PFSK-1 (cell line): ENCODE measurements at regions not wholly inside any gene's neighbourhood (a gene's known extent, or its start where the extent isn't known, plus 50 kb on each side); places are given as distances from the start of the nearest gene placed in this dataset.

Experiments used
- FOXP2 ChIP-seq: optimal IDR thresholded peaks from 2 replicates; pipeline ENCODE3; 2011; ENCODE audit warnings: borderline replicate concordance, control low read depth, inconsistent platforms; ENCODE audit not compliant: insufficient read depth; ENCODE audit errors: extremely low read length, extremely low read depth
- POLR2AphosphoS5 ChIP-seq: IDR thresholded peaks from 2 replicates; pipeline ENCODE4 v1.6.1; 2012; ENCODE audit warnings: low read depth, mild to moderate bottlenecking, control low read depth, low read length, moderate library complexity
- SIN3A ChIP-seq: IDR thresholded peaks from 2 replicates; pipeline ENCODE4 v1.6.1; 2012; ENCODE audit warnings: mild to moderate bottlenecking, low read length, moderate library complexity, borderline replicate concordance; ENCODE audit not compliant: insufficient read depth
- TAF1 ChIP-seq: IDR thresholded peaks from 2 replicates; pipeline ENCODE4 v1.6.1; 2012; ENCODE audit warnings: low read length, control low read depth, borderline replicate concordance; ENCODE audit not compliant: insufficient read depth
- TF ChIP-seq, protein P1 (sequence below), 2 experiments: IDR thresholded peaks; 2 replicates each; pipeline versions ENCODE4 v1.6.1 to v1.8.0; 2011 to 2012; ENCODE audit warnings: low read depth in 2 of 2, low read length in 2 of 2, control low read depth in 1 of 2, inconsistent platforms in 1 of 2, mild to moderate bottlenecking in 1 of 2, moderate library complexity in 1 of 2; ENCODE audit not compliant: insufficient read depth in 1 of 2

DNA sequence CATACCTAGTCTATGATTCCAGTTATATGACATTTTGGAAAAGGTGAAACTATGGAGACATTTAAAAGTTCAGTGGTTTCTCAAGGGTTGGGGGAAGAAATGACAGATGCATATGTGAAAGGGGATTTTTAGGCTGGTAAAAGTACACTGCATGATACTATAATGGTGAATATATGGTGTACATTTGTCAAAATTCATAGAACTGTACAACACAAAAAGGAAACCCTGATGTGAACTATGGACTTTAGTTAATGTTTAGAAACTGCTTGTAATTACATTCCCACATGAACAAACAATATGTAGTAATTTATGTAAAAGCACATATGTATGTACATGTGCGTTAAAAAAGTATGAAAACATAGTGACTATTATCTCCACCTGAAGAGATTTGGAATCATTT is 907.3 kb upstream of the CITED2 start:
- TF ChIP-seq FOXP2, result no peak

DNA sequence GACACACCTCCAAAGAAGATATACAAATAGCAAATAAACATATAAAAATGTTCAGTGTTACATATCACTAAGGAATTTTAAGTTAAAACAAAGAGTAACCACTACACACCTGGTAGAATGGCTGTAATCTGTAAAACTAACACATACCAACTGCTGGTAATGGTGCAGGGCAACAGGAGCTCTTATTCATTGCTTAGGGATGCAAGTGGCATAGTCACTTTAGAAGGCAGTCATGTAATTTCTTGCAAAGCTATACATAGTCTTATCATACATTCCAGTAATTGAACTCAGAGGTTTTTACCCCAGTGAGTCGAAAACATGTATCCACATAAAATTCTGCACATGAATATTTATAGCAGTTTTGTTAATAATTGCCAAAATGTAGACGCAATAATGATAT is 906.8 kb upstream of the CITED2 start:
- no peak for TF ChIP-seq SIN3A
- TF ChIP-seq TAF1, result no peak
- no peak for TF ChIP-seq FOXP2
- TF ChIP-seq POLR2AphosphoS5, result no peak
- TF ChIP-seq, protein P1, sequence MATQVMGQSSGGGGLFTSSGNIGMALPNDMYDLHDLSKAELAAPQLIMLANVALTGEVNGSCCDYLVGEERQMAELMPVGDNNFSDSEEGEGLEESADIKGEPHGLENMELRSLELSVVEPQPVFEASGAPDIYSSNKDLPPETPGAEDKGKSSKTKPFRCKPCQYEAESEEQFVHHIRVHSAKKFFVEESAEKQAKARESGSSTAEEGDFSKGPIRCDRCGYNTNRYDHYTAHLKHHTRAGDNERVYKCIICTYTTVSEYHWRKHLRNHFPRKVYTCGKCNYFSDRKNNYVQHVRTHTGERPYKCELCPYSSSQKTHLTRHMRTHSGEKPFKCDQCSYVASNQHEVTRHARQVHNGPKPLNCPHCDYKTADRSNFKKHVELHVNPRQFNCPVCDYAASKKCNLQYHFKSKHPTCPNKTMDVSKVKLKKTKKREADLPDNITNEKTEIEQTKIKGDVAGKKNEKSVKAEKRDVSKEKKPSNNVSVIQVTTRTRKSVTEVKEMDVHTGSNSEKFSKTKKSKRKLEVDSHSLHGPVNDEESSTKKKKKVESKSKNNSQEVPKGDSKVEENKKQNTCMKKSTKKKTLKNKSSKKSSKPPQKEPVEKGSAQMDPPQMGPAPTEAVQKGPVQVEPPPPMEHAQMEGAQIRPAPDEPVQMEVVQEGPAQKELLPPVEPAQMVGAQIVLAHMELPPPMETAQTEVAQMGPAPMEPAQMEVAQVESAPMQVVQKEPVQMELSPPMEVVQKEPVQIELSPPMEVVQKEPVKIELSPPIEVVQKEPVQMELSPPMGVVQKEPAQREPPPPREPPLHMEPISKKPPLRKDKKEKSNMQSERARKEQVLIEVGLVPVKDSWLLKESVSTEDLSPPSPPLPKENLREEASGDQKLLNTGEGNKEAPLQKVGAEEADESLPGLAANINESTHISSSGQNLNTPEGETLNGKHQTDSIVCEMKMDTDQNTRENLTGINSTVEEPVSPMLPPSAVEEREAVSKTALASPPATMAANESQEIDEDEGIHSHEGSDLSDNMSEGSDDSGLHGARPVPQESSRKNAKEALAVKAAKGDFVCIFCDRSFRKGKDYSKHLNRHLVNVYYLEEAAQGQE (IDR thresholded peaks at IDR 0.05; ENCODE audit: insufficient read depth in 1 of 2, low read depth in 2 of 2, low read length in 2 of 2), result no peak

DNA sequence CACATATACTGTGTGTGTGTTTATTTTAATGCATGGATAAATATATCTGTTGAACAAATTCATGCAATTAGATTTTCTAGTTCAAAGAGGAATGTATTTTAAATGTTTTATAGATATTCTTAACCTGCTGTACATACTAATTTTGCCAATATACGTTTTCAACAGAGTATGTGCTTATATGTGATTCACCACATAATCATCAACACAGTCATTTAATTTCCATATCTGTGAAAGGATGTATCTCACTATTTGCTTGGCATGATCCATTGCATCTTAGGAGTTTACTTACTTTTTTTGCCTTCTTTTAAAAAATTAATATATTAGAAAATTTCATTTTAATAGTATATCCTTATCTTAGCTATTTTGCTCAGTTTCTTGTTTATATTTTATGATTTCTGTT is 902.3 kb upstream of the CITED2 start:
- TF ChIP-seq POLR2AphosphoS5 (no peak), FOXP2 (no peak), TAF1 (no peak), SIN3A (no peak)

DNA sequence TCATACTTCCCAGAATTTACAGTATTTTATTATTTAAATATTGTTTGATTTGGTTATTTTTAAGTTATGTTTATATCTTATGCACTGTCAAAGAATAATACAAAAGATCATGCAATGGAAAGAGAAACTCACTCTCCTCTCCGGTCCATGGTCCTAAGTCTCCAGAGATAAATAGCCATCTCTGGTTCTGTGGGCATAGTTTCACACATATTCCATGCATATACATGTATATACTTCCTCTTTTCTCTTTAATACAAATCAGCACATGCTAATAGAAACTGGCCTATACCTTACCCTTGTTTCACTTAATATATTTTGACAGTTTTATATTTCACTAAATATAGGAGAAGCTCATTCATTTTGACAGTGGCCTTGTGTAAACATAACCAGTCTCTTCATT is 901.7 kb upstream of the CITED2 start:
- TF ChIP-seq TAF1, result no peak
- TF ChIP-seq, protein P1 (IDR thresholded peaks at IDR 0.05; ENCODE audit: insufficient read depth in 1 of 2, low read depth in 2 of 2, low read length in 2 of 2), result no peak
- no peak for TF ChIP-seq POLR2AphosphoS5
- TF ChIP-seq FOXP2, result no peak
- no peak for TF ChIP-seq SIN3A

DNA sequence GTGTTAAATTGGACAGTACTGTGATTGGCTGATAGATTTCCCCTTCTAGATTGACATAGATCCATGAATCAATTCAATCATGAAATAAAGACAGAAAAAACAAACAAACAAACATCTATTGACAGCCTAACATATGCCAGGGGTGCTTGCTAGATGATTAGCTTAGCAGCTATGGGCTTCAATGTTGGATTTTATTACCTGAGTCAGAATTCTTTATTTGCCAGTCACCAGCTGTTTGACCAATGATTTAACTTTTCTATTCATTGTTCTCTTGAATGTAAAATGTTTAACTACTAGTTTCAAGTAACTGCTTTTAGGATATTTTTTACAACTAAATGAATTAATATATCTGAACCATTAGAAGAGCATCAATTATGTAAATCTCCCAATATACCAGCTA is 901.3 kb upstream of the CITED2 start:
- no peak for TF ChIP-seq SIN3A
- TF ChIP-seq TAF1, result no peak
- no peak for TF ChIP-seq POLR2AphosphoS5
- no peak for TF ChIP-seq FOXP2
- TF ChIP-seq, protein P1 (IDR thresholded peaks at IDR 0.05; ENCODE audit: insufficient read depth in 1 of 2, low read depth in 2 of 2, low read length in 2 of 2), result no peak

DNA sequence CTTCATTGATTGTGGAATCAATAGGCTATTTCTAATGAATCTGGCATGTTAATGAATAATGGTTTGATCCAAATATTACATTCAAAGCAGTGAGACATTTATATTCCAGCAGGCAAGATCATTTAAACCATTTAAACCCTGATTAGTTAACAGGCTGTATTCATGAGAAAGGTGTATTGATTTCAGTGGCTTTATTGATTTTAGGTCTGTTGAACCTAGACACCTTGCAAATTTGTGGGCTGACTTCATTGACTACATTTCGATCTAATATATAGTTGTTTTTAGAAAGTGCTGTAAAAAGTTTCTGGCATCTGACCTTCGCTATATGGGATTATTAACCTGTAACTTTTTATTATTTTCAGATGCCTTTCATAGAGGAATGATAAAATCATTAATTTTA is 900.1 kb upstream of the CITED2 start:
- TF ChIP-seq, protein P1 (IDR thresholded peaks at IDR 0.05; ENCODE audit: insufficient read depth in 1 of 2, low read depth in 2 of 2, low read length in 2 of 2), result no peak
- TF ChIP-seq TAF1, result no peak
- TF ChIP-seq POLR2AphosphoS5, result no peak
- TF ChIP-seq SIN3A, result no peak
- no peak for TF ChIP-seq FOXP2
